GM19328 (cell line): ENCODE measurements at regions not wholly inside any gene's neighbourhood (a gene's known extent, or its start where the extent isn't known, plus 50 kb on each side); places are given as distances from the start of the nearest gene placed in this dataset.

Experiments
- ATAC-seq: cut with Tn5 transposase; IDR thresholded peaks from one replicate; pipeline ENCODE4 v1.9.1; 2021; ENCODE audit warnings: mild to moderate bottlenecking, moderate library complexity; ENCODE audit not compliant: unreplicated experiment

GRCh38 chr11:131223198-131223991, 147.0 kb upstream of the NTM start:
- ATAC-seq: no peak

DNA sequence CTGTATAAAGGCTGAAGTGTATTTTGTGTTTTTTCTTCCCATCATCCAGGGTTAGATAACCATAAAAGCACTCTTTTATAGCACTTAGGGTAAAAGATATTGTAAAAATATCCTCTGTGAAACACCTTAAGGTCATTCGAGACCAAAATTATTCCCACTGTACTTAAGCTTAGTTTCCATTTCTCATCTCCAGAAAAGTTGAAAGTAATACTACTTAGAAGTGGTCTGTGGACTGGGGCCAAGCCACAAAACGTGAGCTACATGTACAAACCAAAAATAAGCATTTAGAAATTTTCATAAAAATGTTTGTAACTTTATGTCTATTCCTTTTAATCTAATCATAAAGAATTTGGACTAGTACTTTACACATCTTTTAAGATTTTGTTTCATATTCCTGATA, 142.0 kb upstream of the NTM start:
- no peak for ATAC-seq

DNA sequence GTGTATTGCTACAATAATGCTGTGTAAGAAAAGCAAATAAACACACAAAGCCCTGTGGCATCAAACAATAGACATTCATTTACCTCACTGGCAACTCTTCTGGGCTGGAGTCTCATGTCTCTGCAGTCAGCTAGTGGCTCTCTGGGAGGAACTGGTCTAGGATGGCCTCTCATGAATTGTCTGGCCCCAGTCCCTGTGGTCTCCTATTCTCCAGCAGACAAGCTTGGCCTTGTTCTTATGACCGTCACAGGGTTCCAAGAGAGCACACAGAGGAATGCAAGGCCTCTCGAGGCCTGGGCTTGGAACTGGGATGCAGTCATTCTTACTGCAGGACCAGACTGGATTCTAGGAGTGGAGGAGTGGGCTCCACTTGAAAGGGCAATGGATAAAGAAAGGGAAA, 141.2 kb upstream of the NTM start:
- no peak for ATAC-seq

DNA sequence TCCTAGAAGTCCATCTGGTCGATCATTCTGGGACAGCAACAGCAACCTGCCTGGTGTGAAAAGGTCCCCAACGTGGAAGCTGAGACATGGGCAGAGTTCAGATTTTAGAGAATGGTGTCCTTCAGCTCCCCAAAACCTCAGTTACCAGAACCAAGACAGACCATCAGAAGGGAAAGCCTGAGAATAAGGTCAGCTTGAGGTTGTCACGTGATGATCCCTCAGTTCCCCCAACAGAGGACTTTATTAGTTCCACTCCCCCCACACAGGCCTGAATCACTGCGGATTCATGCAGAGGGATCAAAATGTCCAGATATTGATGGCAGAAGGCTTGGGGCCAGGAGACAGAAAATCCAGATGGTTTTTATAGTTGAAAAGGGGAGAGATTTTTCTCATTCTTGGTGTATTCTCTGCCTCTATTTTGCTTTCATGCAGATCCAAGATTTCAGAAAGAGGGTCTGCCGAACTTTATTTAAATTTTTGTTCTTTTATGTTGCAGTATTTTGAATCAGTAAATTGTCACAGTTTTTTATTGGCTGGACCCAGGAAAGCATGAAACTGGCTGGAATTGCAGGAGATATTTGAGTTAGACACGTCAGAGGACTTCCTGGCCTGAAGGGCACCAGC, 139.0 kb upstream of the NTM start:
- no peak for ATAC-seq

DNA sequence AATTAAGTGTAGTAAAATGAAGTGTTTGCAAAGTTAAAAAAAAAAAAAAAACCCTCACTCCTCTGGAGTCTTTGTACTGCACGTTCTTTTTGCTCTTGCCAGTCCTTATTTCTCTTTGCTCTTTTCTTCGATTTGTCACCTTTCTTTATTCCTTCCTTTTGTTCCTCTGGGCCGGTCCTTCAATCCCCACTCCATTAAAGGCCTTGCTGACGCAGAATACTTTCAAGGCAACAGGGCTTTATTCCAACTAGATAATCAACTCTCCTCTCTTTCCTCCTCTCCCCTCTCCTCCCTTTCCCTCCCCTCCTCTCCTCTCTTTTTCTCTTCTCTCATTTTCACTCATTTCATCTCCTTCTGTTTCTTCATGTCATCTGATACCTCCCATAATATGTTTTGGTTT, 138.2 kb upstream of the NTM start:
- no peak for ATAC-seq

DNA sequence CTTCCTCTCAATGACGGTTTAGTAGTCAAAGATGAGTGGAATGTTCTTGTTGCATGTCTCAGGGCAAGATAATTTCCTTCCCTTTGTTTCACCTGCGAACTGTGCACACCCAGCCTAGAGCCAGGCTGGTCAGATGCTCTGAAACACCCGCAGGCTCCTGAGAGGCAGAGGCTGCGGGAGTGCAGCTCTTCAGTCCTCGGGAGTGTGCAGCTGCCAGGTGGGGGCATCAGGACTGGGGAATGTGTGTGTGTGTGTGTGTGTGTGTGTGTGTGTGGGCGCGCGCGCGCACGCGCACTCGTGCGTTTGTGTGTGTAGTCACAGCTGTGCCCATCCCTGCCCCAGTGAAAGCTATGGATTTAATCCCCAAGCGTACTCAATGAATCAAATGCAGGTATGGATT, 136.2 kb upstream of the NTM start:
- ATAC-seq: no peak

DNA sequence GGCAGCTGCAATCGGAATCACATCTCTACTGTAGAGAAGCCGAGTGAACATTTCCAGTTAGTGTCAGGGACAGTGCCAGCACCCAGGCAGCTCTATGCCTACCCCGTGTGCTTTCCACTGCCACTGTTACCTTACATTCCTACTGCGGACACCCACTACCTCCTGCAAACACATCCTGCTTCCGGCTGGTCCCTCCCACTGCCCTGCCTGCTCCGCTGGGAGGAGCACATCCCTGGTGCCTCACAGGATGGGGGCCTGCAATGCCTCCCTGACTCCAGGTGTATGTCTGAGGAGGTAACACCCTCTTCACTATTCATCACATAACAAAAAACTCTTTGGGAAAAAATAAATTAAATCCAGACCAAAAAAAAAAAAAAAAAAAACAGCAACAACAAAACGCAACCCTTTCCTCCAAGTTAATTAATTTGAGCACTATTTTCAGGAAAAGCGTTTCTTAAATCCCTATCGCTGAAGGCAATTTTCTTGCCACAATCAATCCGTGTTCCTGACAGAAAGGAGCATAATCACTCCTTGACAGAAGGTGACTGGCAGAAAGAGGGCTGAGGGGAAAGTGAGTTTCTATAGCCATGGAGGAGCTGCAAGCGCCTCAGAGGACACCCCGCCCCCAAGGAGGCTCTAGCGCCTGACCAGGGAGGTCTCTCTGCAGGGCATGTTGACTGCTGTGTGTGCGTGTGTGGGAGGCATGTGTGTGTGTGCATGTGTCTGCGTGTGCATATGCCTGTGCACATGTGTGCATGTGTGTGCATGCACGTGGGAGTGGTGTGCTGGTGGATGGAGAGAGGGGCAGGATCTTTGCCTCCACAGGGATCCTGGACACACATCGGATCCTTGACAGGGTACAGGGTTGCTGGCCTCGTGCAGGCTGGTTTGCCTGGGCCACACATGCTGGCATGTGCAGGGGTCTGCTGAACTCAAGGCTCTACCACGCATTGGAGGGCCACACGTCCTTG, 134.8 kb upstream of the NTM start:
- ATAC-seq: no peak

GRCh38 chr11:131240421-131240820, 130.0 kb upstream of the NTM start:
- no peak for ATAC-seq

DNA sequence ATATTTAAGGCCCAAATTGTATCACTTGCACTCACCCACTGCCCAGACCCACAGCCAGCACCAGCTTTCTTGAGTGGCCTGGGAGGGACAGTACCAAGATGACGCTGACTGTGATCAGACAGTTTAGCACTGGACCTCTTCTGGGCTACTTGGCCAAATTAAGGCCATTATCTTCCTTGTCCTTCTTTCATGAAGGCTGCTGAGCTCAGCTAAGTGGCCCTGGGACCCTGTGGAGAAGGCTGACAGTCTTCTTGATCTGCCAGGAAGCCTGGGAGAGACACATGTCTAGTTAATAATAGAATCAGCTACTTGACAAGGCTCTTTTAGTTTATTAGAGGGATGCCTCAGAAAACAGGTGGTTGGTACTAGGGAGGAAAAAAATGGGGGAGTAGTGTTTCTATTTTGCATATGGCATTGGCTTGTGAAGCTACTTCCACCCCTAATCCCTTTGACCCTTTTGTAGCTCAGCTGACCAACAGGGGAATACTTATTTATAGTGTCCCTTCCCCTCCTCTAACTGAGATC, 127.9 kb upstream of the NTM start:
- no peak for ATAC-seq

DNA sequence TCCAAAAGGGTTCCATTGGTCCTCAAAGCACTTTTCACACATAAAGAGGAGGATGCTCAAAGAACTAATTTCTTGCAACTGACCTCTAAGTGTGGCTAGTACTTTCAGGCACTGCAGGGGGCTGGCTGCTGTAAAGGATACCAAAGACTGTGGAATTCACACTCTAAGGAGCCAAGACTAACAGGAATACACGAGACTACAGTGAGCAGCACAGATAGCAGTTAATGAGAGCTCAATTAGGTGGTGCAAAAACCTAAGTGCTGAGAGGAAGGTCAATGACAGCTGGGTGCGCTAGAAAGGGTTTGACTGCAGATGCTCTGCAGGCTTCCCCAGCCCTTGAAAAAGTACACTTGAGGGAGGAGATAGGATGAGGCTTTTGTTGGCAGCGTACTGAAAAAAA, 124.3 kb upstream of the NTM start:
- no peak for ATAC-seq

GRCh38 chr11:131246663-131247062, 123.8 kb upstream of the NTM start:
- no peak for ATAC-seq

GRCh38 chr11:131248588-131248987, 121.8 kb upstream of the NTM start:
- no peak for ATAC-seq

DNA sequence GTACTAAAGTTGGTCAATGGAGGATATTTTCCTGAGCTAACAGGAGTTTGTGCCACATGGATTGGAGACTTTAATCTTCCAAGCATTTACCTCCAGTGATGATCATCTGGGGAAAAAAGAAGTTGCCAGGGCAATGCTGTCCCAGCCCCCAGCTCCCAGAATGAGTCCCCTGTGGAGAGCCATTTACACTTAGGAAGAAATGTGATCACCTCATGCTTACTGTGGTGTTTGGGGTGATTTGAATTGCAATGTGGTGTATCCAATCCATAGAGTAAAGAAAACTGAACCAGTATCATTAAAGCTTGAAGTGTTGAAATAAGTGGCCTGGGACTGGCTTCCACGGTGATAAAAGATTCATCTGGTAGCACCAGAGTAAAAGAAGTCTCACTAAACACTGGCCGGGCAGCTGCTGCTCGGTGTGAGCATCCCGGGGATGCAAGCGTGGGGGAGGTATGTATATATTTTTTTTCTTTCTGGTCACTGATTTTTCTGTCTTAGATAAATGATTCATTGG, 117.2 kb upstream of the NTM start:
- ATAC-seq: no peak

DNA sequence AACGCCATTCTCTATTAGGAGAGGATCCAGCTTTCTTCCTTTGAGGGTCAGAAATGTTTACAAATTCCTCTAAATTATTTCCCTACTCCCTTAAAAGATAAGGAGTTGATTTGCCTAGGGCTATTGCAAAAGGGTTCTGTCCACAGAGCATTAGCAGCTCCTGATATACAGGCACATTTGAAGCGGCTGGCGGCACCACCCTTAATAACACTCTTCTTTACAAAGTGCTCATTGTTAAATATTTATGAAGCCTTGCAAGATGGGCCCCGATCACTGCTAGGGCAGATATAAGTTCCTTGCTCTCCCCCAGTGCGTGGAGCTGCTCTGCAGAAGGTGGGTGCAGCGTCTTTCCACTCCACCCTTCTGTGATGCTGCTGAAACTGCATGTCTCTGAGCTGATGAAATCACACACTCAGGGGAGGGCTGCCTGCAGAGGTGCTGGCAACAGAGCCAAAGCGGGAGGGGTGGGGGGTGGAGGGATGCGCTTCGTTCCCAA, 116.7 kb upstream of the NTM start:
- no peak for ATAC-seq

DNA sequence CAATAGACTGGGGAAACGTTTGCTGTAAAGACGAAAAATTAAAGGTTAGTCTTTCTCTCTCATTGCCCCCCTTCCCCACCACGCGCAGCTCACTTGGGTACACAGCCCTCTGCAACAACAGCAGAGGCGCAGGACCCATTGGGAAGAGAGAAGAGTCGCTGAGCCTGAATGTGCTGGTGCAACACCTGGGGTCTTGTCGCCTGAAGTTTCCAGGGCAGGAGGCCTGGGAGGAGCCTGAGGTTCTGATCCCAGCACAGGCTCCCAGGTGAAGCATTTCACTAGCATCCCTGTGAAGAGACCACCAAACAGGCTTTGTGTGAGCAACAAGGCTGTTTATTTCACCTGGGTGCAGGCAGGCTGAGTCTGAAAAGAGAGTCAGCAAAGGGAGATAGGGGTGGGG, 116.2 kb upstream of the NTM start:
- ATAC-seq: no peak

DNA sequence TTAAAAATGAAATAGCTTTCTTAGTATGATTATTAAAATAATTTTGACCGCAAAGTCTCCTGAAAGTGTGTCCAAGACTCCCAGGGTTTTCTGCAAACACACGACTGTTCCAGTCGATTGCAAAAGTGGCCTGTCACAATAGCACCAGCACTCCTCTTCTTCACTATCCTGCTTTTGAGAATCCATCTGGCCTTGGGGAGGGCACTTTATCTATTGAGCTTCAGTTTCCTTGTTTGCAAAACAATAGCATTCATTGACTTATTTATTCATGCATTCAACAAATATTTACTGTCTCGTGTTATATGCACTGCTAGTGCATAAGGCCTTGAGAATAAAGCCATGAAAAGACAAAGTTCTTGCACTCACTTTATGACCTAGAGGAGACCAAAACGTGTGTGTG, 96.2 kb upstream of the NTM start:
- ATAC-seq: no peak

DNA sequence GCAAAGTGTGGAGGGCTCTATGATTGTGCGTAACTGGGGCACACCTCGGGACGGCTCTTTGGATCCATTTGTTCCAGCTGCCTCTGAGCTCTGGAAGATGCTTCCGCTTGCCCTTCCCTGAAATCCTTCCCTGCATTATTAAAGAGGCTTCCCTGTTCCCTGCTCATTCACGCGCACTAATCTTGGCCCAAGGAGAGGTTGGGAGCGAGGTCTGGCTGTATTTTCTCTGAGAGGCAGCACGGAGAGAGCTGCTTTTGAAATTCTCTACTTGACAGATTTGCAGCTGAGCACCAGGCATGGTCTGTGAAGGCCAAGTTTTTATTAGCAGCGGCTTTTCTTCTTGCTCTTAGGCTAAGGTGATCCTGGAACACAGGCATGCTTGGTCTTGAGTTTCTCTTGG, 94.8 kb upstream of the NTM start:
- ATAC-seq: no peak

GRCh38 chr11:131278472-131278871, 91.9 kb upstream of the NTM start:
- ATAC-seq: no peak

DNA sequence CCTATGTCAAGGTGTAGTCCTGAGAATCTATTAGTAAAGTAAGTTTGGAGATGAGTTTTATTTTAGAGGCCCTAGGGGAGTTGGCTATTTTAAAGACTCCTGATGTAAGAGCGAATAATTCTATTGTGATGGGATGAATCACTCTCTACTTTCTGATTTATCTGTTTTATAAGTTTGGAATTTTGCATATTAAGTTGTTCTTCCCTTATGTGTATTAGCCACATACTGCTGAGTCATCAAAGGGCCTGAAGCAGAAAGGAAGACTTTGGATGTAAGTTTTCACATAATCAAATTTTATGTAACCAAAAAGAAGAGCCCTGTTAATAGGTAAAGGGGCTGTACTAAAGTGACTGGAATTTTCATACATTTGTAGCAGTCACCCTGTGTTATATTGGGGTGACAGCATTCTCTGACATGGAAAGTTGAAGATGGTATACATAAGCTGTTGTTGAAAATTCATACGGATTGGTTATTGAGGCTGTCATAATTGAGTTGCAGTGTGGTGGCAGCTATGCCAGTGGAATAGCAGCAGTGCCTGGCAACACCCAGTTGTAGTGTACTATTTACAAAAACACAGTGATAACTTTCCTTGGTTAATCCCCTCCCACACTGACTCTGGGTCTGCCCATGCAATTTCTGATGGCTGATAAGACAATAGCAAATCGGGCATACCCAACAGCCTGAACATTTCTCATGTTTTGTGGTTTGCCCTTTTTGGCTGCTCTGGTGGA, 90.6 kb upstream of the NTM start:
- ATAC-seq: no peak

DNA sequence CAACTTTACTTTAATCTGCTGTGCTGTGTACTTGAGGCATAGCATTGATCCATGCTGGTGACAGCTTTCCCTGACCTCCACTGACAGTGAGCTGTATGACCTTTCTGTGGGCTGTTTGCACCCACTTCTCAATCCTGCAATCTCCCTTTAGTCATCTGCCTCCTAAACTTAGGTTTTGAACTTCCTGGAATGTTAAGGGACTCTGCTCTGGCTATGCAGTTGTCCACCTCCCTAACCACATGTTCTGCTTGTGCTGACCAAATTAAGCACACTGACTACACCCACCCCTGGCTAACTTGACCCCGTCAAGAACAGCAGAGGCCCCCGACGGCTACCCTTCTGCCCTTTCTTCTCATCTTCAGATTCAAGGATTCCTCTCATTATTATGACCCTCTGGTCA, 89.1 kb upstream of the NTM start:
- no peak for ATAC-seq
